GM20000 (cell line): ENCODE measurements at regions not wholly inside any gene's neighbourhood (a gene's known extent, or its start where the extent isn't known, plus 50 kb on each side); places are given as distances from the start of the nearest gene placed in this dataset.
"Not testable (repeated sequence)": the region's sequence is repeated elsewhere in the genome, so short reads cannot be mapped to it uniquely, and the experiment has no call there.

Experiments
- DNase-seq: peaks from one replicate; pipeline ENCODE4 v3.0.0; 2012; ENCODE audit warnings: low spot score
- TF ChIP-seq, protein P1 (sequence below): IDR thresholded peaks from 2 replicates; pipeline ENCODE4 v1.5.1; 2012; ENCODE audit warnings: mild to moderate bottlenecking, control low read depth; ENCODE audit errors: extremely low read depth, missing control alignments

DNA sequence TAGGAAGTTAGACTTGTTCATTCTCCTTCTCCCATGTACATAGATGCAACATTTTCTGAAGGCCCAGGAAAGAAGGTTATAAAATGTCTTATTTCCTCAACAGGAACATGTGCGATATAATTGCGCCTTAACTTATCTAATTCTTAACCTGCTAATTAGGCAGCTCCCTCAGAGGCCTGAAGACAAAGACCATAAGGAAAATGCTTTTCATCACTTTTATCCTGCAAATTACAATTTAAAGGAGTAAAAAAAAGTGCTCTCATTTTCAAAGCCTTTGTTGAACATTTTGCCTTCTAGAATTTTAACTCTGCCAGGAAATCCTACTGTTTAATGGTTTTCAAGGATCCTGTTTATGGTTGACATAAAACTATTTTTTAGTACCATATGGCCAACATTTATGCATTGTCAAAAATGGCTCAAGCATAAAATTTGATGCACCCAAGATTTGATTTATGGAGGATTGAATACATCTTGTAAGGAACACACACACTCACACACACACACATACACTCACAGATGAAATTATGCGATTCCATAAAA is 660.4 kb upstream of the TMEM132C start:
- DNase-seq: no peak
- TF ChIP-seq, protein P1, sequence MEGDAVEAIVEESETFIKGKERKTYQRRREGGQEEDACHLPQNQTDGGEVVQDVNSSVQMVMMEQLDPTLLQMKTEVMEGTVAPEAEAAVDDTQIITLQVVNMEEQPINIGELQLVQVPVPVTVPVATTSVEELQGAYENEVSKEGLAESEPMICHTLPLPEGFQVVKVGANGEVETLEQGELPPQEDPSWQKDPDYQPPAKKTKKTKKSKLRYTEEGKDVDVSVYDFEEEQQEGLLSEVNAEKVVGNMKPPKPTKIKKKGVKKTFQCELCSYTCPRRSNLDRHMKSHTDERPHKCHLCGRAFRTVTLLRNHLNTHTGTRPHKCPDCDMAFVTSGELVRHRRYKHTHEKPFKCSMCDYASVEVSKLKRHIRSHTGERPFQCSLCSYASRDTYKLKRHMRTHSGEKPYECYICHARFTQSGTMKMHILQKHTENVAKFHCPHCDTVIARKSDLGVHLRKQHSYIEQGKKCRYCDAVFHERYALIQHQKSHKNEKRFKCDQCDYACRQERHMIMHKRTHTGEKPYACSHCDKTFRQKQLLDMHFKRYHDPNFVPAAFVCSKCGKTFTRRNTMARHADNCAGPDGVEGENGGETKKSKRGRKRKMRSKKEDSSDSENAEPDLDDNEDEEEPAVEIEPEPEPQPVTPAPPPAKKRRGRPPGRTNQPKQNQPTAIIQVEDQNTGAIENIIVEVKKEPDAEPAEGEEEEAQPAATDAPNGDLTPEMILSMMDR: no peak

- TF ChIP-seq, protein P1: no peak
- DNase-seq: no peak
These were observed 659.7 kb upstream of the TMEM132C start for GRCh38 chr12:127607146-127607725.

DNA sequence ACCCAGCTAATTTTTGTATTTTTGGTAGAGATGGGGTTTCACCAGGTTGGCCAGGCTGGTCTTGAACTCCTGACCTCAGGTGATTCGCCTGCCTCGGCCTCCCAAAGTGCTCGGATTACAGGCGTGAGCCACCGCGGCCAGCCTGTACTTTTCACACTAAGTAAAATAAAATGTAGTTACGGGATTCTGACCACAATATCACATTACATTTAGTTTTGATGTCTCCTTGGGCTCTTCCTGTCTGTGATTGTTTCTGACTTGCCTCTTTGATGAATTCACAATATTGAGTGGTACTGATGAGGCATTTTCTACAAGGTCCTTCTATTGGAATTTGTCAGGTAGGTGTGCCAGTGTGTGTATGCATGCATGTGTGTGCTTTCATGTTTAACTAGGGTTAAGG is 658.6 kb upstream of the TMEM132C start:
- DNase-seq: not testable (repeated sequence)

DNA sequence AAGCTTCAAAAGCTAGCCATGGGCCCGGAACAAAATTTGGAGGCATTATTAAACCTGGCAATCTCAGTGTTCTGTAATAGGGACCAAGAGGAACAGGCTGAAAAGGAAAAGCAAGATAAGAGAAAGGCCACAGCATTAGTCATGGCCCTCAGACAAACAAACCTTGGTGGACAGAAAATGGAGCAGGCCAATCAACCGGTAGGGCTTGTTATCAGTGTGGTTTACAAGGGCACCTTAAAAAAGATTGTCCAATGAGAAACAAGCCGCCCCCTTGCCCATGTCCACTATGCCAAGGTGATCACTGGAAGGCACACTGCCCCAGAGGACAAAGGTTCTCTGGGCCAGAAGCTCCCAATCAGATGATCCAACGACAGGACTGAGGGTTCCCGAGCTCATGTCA is 653.9 kb upstream of the TMEM132C start:
- no peak for DNase-seq

GRCh38 chr12:127619869-127620734 is 646.9 kb upstream of the TMEM132C start:
- DNase-seq: no peak
- TF ChIP-seq, protein P1: no peak

More for the DNA sequence above, 653.9 kb upstream of the TMEM132C start:
- TF ChIP-seq, protein P1: no peak

GRCh38 chr12:127620735-127621355 is 646.1 kb upstream of the TMEM132C start:
- no peak for DNase-seq
- TF ChIP-seq, protein P1: no peak

DNA sequence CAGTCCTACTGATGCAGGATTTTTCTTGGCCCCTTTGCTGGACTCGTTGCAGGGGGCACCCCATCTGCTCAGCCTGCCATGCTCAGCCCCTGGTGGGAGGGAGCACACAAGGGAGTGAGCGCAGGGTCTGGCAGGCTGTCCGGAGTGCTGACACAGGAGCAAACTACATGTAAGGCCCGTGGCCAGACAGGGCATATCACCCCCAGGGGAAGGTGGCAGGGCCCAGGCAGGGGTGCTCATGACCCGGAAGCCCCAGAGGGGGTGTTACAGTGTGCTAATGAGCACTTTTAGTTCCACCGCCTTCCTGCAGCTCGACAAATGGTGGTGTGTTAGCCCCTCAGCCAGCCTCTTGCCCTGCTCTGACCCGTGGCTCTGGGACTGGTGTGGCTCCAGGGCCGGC is 645.6 kb upstream of the TMEM132C start:
- TF ChIP-seq, protein P1: no peak
- no peak for DNase-seq
